ENCODE measurements at regions not wholly inside any gene's neighbourhood (a gene's known extent, or its start where the extent isn't known, plus 50 kb on each side); places are given as distances from the start of the nearest gene placed in this dataset.
"Not testable (repeated sequence)": the region's sequence is repeated elsewhere in the genome, so short reads cannot be mapped to it uniquely, and the experiment has no call there.

DNA sequence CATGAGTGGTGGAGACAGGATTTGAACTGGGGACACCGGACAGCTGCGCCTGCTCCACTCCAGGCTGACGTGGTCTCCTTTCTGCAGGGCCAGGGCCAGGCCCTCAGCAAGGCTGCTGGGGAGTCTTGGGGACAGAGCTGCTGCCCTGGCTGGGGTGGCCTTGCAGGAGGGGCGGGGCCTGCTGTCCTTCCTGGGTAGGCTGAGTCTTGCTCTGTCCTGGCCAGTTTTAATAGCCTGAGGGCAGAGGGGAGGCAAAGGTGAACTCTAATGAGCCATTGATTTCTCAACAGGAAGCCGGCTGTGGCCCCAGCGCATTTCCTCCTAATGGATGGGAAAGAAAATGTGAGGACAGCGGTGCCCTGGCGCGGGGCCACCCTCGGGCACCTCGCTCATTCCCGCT is 428.4 kb upstream of the SULF2 start:
- TF ChIP-seq, protein P1, sequence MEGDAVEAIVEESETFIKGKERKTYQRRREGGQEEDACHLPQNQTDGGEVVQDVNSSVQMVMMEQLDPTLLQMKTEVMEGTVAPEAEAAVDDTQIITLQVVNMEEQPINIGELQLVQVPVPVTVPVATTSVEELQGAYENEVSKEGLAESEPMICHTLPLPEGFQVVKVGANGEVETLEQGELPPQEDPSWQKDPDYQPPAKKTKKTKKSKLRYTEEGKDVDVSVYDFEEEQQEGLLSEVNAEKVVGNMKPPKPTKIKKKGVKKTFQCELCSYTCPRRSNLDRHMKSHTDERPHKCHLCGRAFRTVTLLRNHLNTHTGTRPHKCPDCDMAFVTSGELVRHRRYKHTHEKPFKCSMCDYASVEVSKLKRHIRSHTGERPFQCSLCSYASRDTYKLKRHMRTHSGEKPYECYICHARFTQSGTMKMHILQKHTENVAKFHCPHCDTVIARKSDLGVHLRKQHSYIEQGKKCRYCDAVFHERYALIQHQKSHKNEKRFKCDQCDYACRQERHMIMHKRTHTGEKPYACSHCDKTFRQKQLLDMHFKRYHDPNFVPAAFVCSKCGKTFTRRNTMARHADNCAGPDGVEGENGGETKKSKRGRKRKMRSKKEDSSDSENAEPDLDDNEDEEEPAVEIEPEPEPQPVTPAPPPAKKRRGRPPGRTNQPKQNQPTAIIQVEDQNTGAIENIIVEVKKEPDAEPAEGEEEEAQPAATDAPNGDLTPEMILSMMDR (IDR thresholded peaks at IDR 0.05), result not testable (repeated sequence)
- TF ChIP-seq POLR2A (IDR thresholded peaks at IDR 0.05), result not testable (repeated sequence)
